NCI-H345 (cell line): ENCODE measurements at regions not wholly inside any gene's neighbourhood (a gene's known extent, or its start where the extent isn't known, plus 50 kb on each side); places are given as distances from the start of the nearest gene placed in this dataset.
"Not testable (repeated sequence)": the region's sequence is repeated elsewhere in the genome, so short reads cannot be mapped to it uniquely, and the experiment has no call there.

Experiments
- DNase-seq: peaks from one replicate; lab custom pipeline; 2025; lab: John Stamatoyannopoulos, UW

DNA sequence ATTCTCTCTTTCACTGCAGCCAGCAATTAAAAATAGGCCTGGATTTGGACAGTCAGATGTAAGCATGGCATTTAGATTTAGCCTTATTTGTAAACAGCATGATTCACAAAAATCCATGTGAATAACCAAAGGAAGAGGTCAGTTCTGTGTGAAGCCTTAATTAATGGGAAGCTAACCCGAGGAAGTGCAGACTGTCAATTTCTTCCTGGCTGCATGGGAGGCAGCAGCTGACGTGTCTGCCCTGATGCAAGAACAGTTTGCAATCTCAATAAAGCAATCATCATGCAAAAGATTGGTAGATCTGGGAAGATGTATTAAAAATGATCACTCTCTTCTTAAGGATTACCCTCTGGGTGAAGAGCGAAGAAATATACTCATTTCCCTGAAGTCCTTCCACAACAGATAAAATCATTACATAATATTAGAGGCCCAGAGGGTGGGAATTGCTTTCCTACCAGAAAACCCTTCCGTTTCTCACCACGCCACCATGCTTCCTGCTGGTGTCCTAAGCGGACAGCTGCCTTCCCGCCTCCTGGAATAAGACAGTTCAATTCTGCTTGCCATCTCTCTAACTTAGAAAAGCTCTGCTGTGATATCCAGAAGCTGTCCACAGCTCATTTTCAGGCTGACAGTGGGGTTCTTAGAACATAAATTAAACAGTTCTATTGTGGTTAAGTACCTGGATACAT, 526.7 kb upstream of the NRP1 start:
- no peak for DNase-seq

DNA sequence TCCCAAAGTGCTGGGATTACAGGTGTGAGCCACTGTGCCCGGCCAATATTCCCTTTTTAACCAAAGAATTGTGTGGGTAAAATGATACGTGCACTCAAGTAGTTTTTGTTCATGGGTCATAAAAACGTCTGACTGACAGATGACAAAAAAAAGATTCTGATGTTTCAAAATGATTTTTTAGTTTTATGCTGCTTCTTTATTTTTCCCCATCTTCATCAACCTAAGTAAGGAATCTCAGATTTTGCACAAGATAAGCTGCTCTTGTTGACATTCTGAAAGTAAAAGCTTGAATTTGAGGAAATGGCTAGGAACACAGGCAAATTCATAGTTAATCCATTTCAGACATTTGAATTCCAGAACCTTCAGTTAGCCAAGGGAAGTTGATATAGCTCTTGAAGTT, 526.1 kb upstream of the NRP1 start:
- no peak for DNase-seq

DNA sequence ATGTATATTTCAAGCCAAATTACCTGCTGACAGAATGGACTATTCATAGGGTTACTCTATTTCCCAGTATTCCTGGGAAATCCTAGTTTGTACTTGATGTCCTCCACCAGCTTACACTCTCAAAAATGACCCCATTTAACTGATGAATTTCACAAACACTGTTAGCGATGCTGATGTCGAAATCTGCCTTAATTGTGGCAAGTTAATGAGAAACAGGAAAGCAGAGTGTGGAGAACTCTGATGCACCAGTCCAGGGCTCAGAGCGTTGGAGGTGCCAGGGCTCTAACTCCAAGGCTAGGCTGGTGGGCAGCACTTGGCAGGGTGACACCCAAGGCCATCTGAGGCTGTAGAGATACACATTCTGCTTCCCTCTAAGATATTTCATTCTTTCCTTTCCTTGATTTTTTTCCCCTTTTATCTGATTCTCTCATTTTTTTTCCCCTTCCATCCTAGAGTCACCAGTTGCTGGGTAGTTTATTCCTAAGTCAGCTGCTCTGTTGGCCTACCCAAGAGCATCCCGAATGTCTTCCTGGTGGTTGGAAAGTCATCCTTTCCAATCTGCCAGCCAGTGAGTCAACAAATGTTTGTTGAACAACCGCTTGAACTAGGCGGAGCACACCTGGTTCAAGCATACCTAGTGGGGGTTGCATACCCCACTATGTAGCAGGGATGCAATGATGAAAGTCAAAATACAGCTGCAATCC, 525.0 kb upstream of the NRP1 start:
- no peak for DNase-seq

DNA sequence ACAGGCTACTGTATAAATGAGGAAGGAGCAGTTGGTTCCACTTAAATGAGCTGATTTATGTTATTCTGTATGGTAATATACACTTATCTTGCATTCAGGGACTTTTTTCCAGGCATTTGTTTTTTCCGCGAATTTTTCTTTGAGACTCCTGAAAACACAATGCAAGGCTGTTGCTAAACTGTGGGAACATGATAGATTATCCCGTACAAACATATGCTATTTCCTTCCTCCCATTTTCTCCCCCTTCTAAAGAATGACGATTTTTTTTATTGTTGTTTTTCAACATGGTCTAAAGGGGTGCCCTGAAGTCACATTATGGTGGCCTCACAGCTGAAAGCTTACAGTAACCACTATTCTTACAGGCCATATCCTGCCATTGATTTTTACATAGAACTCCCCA, 523.9 kb upstream of the NRP1 start:
- DNase-seq, result no peak

DNA sequence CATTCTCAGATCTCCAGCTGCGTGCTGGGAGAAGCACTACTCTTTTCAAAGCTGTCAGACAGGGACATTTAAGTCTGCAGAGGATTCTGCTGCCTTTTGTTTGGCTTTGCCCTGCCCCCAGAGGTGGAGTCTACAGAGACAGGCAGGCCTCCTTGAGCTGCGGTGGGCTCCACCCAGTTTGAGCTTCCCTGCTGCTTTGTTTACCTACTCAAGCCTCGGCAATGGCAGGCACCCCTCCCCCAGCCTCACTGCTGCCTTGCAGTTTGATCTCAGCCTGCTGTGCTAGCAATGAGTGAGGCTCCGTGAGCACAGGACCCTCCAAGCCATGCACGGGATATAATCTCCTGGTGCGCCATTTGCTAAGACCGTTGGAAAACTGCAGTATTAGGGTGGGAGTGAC, 518.8 kb upstream of the NRP1 start:
- not testable (repeated sequence) for DNase-seq

DNA sequence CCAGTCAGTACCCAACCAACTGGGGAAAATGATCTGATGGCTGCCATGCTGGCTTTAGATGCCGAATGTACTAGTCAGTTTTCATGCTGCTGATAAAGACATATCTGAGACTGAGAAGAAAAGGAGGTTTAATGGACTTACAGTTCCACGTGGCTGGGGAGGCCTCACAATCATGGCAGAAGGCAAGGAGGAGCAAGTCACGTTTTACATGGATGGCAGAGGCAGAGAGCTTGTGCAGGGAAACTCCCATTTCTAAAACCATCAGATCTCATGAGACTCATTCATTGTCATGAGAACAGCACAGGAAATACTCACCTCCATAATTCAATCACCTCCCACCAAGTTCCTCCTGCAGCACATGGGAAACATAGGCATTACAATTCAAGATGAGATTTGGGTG, 508.9 kb upstream of the NRP1 start:
- DNase-seq, result no peak

DNA sequence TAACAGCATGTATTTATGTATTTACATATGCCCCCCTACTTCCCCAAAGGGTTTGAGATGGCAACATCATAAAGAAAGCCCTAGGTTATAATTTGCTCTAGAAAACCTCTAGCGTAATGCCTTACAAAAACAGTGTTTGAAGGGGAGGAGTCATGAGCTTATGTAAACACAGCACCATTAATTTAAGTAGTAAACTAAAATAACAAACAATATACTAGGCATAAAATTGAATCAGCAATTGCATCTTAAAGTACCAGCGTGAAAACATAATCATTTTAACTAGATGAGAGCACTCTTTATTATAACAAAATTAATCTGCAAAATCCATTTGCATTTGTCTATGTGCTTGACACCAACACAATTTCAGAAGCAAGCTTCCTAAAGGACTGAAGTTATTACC, 507.2 kb upstream of the NRP1 start:
- no peak for DNase-seq

DNA sequence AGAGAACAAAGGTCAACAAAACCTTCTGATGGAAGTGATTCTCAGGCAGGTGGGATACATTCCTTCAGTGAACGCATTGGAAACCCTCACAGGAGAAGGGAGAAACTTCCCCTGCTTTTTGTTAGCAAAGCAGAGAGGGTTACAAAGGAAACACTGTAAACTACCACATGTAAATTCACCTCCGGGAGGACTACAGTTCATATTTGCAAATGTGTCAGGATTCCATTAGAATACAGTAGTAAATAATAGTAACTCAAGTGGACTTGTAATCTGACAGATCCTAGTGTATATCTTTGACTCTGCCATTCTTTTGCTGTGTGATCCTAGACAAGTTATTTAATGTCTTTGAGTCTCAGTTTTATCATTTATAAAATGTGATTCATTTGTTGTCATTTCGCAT, 504.3 kb upstream of the NRP1 start:
- DNase-seq, result no peak

DNA sequence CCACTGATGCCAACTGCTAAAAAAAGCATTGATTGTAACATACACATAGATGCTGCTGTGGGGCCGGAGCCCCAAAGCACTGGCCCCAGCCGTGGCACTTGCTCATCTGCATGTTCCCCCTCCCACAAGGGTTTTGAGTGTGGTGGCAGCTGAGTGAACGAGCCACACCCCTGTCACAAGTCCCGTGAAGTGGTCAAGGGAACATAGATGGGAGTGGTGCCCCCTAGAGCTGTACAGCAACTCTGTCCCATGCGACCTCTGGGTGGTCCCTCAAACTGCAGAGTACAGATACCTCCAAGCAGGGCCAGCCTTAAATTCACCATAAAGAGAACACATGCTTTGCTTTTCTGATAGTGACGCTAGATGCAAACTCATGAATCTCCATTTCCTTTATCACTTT, 503.3 kb upstream of the NRP1 start:
- no peak for DNase-seq

DNA sequence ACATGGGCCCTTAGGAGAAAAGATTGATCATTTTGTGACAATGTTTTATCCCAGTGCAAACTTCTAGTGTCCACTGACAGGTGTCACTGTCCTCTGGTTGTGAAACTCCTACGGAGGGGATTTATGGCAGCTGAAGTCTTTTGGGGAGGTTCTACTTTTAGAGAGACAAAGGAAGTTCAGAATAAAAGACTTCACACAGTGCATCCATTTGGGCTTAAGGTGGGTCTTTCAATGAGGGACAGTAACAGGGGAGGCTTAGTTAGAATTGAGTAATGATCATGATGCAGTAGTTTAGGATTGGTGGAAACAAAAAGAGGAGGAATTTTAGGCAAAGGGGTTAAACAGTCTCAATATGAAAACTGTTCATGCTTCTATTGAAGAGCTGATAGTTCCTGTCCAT, 501.1 kb upstream of the NRP1 start:
- no peak for DNase-seq

DNA sequence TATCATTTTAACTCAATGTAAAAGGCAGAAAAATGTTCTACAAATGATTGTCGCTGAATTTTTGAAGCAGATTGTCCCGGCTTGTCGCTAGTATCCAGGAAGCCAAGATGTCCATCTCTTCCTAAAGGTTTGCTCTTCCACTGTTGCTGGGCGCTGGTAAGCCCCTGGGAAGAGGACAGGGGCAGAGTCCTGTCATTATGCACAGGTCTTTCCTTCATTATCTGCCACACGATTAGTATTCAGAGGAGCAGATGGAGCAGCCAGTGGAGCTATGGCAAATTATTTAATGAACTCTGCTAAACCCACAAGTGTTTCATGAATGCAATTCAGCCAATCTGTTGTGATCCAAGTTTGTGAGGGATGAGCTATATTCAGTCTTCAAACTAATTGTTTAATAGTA, 499.1 kb upstream of the NRP1 start:
- DNase-seq, result no peak

DNA sequence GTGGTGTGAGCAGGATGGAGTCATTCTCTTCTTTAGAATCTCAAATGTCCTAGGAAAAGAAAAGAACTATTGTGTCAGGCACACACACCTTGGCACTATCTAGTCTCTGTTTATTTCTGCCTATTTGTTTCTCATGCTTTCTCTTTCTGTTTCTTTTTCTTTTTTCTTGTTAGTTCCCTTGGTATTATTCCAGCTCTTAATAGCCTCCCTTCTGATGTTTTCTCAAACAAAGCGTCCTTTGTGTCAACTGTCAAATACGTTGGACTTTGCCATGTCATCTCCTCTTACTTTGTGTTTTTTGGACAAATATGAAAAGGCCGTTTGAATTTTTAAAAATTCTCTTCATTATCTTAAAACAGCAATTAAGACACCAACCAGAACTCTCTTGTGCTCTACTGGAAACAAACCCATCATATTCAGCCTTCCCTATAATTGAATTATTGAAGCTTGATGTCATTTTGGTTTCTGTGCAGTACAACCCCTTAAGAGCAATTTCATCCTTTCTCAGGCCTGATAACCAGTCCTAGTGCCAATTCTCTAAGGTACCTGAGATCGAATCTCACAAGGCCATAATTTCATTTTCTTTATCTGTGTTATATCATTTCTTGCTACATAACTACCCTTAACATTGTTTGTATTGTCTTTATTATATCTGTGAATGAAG, 497.8 kb upstream of the NRP1 start:
- no peak for DNase-seq

DNA sequence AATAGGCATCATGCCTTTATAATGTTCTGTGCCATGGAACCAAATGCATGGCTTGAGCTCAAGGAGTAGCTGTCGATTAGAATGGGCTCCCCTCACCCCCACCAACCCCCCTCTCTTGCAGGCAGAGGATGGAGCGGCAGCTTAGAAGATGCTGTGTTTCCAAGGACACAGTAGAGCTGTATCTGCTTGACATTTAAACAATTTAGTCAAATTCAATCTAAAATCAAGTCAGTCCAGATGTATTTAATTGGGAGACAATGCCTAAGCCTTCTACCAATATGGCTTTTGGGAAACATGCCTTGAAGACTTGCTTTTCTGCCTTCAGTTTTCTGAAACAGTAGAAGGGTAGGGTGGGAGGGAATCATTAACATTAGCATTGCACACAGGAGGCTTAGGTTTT, 497.1 kb upstream of the NRP1 start:
- no peak for DNase-seq

DNA sequence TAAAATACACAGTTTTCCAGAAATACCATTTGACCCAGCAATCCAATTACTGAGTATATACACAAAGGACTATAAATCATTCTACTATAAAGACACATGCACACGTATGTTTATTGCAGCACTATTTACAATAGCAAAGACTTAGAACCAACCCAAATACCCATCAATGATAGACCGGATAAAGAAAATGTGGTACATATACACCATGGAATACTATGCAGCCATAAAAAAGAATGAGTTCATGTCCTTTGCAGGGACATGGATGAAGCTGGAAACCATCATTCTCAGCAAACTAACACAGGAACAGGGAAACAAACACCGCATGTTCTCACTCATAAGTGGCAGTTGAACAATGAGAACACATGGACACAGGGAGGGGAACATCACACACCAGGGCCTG, 495.4 kb upstream of the NRP1 start:
- not testable (repeated sequence) for DNase-seq

DNA sequence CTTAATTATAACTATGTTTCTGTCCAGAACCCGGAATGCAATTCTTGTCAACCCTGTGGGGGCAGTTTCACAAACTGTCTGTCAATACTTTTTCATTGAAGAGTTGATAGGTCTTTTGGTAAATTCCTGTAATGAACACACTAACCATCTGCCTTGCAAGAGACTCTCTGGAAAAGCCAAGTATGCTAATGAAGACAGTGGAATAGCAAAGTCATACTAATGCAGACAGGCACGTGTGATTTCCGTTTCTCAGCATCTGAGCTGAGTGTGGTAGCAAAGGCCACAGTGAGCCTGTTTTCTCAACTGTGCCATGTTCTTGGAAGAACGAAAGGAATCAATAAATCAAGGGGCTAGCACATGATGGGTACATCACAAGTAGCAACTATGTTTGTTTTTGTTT, 494.1 kb upstream of the NRP1 start:
- no peak for DNase-seq

DNA sequence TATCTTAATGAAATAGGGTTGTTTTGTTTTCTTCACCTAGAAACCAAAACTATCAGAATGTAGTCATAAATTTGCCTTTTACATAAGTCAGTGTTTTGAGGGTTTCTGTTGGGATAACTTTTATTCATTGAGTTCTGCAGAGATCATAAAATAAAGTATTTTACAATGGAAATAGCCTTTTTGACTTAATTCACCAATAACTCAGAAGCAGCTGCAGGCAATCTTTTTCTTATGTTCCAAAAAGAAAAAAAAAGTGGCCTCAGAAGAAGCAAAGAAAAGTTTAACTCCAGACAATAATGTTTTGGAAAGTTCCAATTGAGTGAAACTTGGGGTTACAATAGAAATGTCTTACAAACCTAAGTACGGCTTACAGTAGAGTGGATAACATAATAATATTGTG, 491.7 kb upstream of the NRP1 start:
- DNase-seq, result no peak

DNA sequence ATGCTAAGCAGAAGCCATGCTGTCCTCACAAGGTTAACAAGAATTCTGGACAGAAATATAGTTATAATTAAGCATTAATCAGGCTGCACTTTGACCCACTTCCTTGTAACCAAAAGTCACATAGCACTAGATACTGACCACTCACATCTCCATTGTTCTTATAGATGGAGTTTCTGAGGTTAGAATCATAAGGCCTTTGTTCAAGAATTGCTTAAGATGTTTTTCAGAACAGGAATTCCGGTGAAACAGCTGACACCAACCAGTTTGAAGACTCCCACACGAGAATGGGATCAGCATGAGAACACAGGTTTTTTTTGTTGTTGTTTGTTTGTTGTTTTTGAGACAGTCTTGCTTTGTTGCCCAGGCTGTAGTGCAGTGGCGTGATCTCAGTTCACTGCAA, 488.3 kb upstream of the NRP1 start:
- no peak for DNase-seq

DNA sequence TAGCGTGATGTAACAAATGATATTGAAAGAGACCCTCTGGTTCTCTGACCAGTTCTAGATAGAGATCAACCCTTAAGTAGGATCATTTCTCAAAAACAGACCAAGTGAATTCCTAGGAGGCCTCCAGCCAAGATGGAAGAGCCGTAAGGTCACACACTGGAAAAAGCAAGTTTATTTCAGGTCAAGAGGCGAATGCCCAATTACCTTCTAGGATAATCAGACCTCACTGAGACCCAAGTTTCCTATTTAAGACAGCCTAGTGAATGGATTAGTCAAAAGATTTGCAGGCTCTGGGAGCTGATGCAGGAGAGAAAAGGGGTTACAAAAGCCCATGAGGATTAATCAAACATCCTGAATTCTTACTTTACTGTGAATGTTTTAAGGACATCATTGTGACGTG, 486.1 kb upstream of the NRP1 start:
- DNase-seq, result no peak

DNA sequence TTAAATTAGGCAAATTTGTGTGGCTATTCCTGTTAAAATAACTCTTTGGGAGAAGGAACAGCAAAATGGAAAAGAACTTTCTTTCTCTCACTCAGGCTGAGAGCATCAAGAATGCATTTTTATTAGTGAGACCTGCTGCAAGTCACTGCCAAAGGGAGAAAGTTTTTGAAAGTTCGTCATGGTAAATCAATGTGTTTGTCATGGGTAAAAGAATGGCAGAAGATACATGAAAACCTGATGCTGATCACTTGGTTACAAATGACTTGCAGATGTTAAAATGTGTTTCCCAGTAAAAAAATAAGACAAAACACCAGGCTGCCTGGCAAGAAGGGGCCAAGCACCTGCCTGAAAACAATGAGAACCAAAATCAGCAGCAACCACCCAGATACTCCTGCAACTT, 484.7 kb upstream of the NRP1 start:
- DNase-seq, result no peak

DNA sequence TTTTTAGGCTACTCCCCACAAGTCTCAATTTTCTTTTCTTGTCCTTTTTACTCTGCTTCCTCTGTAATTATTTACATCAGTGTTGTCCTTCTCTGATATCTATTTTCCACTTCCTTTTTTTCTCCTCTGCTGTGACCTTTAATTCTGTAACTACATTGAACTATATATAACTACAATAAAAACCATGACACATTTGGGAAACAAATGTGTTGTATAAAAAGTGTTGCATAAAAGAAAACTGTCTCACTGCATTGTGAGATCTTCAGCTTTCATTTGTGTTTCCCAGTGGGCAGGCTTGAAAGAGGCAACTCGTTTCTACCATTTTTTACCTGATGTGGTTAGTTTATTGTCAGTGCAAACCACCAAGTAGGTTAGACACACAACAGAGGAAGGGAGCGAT, 483.9 kb upstream of the NRP1 start:
- no peak for DNase-seq

DNA sequence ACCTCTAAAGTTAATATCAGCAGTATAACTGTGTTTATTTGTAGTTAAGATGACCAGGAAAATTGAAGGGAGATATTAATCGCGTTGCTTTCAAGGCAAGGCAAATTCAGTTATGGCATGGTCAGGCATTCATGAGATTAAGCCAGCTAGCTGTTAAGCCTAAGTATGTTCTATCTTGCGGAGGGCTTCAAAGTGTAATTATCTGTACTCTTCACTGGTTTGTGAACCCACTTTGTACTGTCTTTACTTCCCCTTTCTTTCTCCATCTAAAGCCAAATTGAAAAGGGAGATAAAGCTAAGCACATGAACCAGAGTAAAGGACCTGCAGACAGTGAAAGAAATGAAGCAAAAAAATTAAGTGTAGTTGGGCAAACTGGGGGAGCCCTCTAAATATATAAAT, 483.1 kb upstream of the NRP1 start:
- DNase-seq, result no peak

DNA sequence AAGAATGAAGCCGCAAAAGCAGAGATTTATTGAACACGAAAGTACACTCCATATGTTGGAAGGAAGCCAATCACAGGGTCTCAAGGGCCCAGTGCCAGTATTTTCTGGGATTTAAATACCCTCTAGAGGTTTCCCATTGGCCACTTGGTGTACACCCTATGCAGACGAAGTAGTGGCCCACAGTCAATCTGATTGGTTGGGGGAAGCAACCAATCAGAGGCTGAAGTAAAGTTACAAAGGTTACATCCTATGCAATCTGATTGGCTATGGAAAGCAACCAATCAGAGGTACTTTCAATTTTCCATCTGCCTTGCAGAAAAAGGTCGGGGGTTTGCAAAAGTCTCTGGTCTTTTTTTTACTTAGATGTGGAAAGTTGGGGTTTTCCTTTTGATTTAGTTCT, 481.3 kb upstream of the NRP1 start:
- DNase-seq, result no peak

DNA sequence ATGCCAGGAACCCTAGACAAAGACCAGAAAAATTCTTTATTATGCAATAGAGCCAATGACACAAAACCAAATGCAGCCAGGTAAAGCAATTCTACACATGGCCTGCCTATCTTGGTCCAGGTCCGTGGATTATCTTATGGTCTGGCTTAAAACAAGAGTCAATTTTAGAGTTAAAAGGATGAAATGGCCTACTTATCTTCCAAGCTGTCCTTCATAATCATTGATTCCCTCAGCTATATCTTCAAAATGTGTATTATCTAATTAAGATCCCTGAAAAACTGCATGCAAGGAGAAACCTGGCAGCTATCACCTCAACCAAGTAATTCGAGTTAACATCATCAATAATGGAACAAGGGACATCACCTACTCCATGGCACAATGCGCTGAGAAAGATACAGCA, 479.4 kb upstream of the NRP1 start:
- no peak for DNase-seq

DNA sequence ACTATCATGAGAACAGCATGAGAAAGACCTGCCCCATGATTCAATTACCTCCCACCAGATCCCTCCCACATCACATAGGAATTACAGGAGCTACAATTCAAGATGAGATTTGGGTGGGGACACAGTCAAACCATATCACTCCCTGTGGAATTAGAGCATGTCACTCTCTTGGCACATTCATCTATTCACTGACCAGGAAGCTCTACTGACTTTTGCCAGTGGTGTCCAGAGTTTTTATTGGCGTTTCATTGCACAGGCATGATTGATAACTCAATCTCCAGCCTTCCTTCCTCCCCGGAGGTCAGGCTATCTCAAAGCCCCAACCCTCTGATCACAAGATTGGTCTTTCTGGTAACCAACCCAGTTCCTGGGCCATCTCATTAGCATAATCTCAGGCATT, 478.9 kb upstream of the NRP1 start:
- DNase-seq, result no peak
